GM19455 (cell line): ENCODE measurements at regions not wholly inside any gene's neighbourhood (a gene's known extent, or its start where the extent isn't known, plus 50 kb on each side); places are given as distances from the start of the nearest gene placed in this dataset.
"Not testable (repeated sequence)": the region's sequence is repeated elsewhere in the genome, so short reads cannot be mapped to it uniquely, and the experiment has no call there.

Experiments
- ATAC-seq: cut with Tn5 transposase; IDR thresholded peaks from one replicate; pipeline ENCODE4 v1.9.1; 2021; ENCODE audit not compliant: unreplicated experiment

DNA sequence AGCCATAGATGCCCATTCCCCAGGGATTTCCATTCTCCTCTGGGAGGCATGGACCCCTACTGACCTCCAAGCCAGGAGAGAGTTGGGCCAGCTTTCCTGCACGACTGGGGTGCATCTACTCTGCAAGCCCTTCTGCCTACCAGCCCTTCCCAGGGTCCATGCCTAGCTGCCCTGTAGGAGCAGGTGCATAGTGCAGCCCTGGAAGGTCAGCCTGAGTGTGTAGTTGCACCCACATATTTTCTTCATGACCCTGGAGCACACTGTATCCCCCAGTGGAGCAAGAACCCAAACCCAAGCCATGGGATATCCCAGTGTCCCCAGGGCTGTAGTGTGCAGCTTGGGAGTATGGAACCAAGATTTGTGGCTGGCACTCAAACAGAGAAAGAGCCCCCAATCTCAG is 155.6 kb upstream of the GOLGA6L22 start:
- not testable (repeated sequence) for ATAC-seq
